ENCODE measurements at regions not wholly inside any gene's neighbourhood (a gene's known extent, or its start where the extent isn't known, plus 50 kb on each side); places are given as distances from the start of the nearest gene placed in this dataset.

DNA sequence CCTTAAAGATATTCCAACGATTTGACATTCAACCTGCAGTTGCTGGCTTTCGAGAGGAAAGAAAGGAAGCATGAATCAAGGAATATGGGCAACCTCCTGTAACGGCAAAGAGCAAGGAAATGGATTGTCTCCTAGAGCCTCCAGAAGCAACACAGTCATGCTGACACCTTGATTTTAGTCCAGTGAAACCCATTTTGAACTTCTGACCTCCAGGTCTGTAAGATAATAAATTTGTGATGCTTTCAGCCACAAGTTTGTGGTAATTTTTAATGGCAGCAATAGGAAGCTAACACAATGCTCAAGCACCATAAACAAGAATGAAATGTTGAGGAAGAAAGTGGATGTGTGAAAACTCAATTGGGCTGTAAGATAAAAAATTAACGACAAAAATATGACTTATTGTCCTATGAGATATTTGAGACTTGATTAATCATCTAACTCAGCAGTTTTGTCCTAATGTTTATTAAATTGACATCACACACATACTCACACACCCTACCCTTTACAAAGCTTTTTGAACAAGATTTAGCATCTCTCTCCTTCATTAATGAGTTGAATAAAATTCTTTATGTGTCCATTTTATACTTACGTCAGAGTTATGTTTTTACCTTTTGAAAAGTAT lies 857.2 kb upstream of the INTU start:
- TF ChIP-seq CAMTA2 (CRISPR knock-in tag; IDR thresholded peaks at IDR 0.05; ENCODE audit: borderline replicate concordance) (no peak), POLR2AphosphoS5 (IDR thresholded peaks at IDR 0.05; ENCODE audit: low read depth, low read length) (no peak), FOXK2 (IDR thresholded peaks at IDR 0.05) (no peak), CREBL2 (CRISPR knock-in tag; IDR thresholded peaks at IDR 0.05; ENCODE audit: borderline replicate concordance) (no peak), MAZ (IDR thresholded peaks at IDR 0.05; ENCODE audit: borderline replicate concordance, low read depth, low read length) (no peak), MAZ (CRISPR knock-in tag; IDR thresholded peaks at IDR 0.05; ENCODE audit: low read depth) (no peak), MEIS2 (CRISPR knock-in tag; IDR thresholded peaks at IDR 0.05) (no peak)
- TF ChIP-seq, protein P1, sequence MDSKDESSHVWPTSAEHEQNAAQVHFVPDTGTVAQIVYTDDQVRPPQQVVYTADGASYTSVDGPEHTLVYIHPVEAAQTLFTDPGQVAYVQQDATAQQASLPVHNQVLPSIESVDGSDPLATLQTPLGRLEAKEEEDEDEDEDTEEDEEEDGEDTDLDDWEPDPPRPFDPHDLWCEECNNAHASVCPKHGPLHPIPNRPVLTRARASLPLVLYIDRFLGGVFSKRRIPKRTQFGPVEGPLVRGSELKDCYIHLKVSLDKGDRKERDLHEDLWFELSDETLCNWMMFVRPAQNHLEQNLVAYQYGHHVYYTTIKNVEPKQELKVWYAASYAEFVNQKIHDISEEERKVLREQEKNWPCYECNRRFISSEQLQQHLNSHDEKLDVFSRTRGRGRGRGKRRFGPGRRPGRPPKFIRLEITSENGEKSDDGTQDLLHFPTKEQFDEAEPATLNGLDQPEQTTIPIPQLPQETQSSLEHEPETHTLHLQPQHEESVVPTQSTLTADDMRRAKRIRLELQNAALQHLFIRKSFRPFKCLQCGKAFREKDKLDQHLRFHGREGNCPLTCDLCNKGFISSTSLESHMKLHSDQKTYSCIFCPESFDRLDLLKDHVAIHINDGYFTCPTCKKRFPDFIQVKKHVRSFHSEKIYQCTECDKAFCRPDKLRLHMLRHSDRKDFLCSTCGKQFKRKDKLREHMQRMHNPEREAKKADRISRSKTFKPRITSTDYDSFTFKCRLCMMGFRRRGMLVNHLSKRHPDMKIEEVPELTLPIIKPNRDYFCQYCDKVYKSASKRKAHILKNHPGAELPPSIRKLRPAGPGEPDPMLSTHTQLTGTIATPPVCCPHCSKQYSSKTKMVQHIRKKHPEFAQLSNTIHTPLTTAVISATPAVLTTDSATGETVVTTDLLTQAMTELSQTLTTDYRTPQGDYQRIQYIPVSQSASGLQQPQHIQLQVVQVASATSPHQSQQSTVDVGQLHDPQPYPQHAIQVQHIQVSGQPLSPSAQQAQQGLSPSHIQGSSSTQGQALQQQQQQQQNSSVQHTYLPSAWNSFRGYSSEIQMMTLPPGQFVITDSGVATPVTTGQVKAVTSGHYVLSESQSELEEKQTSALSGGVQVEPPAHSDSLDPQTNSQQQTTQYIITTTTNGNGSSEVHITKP (CRISPR knock-in tag; IDR thresholded peaks at IDR 0.05; ENCODE audit: low read depth): no peak
